Occipital lobe (tissue), 1 donor: ENCODE measurements at regions not wholly inside any gene's neighbourhood (a gene's known extent, or its start where the extent isn't known, plus 50 kb on each side); places are given as distances from the start of the nearest gene placed in this dataset.
"Not testable (repeated sequence)": the region's sequence is repeated elsewhere in the genome, so short reads cannot be mapped to it uniquely, and the experiment has no call there.

Experiments used
- DNase-seq: peaks from one replicate; lab custom pipeline; 2025; lab: John Stamatoyannopoulos, UW

- not testable (repeated sequence) for DNase-seq
These were observed 133.8 kb upstream of the RORA start for GRCh38 chr15:61362912-61363311.

GRCh38 chr15:61344293-61344692, 115.2 kb upstream of the RORA start:
- no peak for DNase-seq

- DNase-seq: no peak
These were observed 113.3 kb upstream of the RORA start for GRCh38 chr15:61342390-61342789.

GRCh38 chr15:61339516-61339915, 110.4 kb upstream of the RORA start:
- DNase-seq: no peak

- DNase-seq: no peak
These were observed 108.4 kb upstream of the RORA start for GRCh38 chr15:61337541-61337940.

GRCh38 chr15:61336026-61336638, 107.0 kb upstream of the RORA start:
- DNase-seq: no peak

- not testable (repeated sequence) for DNase-seq
These were observed 105.6 kb upstream of the RORA start for GRCh38 chr15:61334714-61335113.

GRCh38 chr15:61331019-61331418, 101.9 kb upstream of the RORA start:
- no peak for DNase-seq

GRCh38 chr15:61327019-61327631, 98.0 kb upstream of the RORA start:
- no peak for DNase-seq

- DNase-seq: no peak
These were observed 90.8 kb upstream of the RORA start for GRCh38 chr15:61319892-61320291.

- DNase-seq: no peak
These were observed 89.9 kb upstream of the RORA start for GRCh38 chr15:61318802-61319525.

GRCh38 chr15:61318301-61318700, 89.2 kb upstream of the RORA start:
- DNase-seq: no peak

GRCh38 chr15:61315471-61315870, 86.4 kb upstream of the RORA start:
- DNase-seq: no peak

GRCh38 chr15:61314427-61314826, 85.3 kb upstream of the RORA start:
- DNase-seq: no peak

GRCh38 chr15:61309617-61310016, 80.5 kb upstream of the RORA start:
- no peak for DNase-seq

- DNase-seq: no peak
These were observed 80.0 kb upstream of the RORA start for GRCh38 chr15:61309031-61309511.

GRCh38 chr15:61308437-61308836, 79.3 kb upstream of the RORA start:
- DNase-seq: no peak

- no peak for DNase-seq
These were observed 78.4 kb upstream of the RORA start for GRCh38 chr15:61307474-61307873.

GRCh38 chr15:61301701-61302100, 72.6 kb upstream of the RORA start:
- DNase-seq: no peak

GRCh38 chr15:61299075-61299763, 70.1 kb upstream of the RORA start:
- DNase-seq: no peak

- no peak for DNase-seq
These were observed 66.1 kb upstream of the RORA start for GRCh38 chr15:61295239-61295638.

- no peak for DNase-seq
These were observed 53.6 kb upstream of the RORA start for GRCh38 chr15:61282661-61283060.
